NOMO-1 treated with dmso at 0.1 percent for 144 hours (cell line): ENCODE measurements at regions not wholly inside any gene's neighbourhood (a gene's known extent, or its start where the extent isn't known, plus 50 kb on each side); places are given as distances from the start of the nearest gene placed in this dataset.
"Not testable (repeated sequence)": the region's sequence is repeated elsewhere in the genome, so short reads cannot be mapped to it uniquely, and the experiment has no call there.

Experiments
- DNase-seq: peaks from one replicate; lab custom pipeline; 2025; ENCODE audit not compliant: unreplicated experiment; lab: John Stamatoyannopoulos, UW

- DNase-seq = no peak
These were observed 620.4 kb downstream of the RWDD3 start for GRCh38 chr1:95854457-95854856.

GRCh38 chr1:95863086-95863485 is 629.1 kb downstream of the RWDD3 start:
- DNase-seq = no peak

- DNase-seq = no peak
These were observed 631.8 kb downstream of the RWDD3 start for GRCh38 chr1:95865769-95866168.

GRCh38 chr1:95876276-95876675 is 642.3 kb downstream of the RWDD3 start:
- no peak for DNase-seq

- no peak for DNase-seq
These were observed 645.6 kb downstream of the RWDD3 start for GRCh38 chr1:95879498-95880050.

GRCh38 chr1:95888941-95889390 is 655.0 kb downstream of the RWDD3 start:
- DNase-seq = no peak

GRCh38 chr1:95889400-95889799 is 655.4 kb downstream of the RWDD3 start:
- no peak for DNase-seq

GRCh38 chr1:95893921-95894320 is 659.9 kb downstream of the RWDD3 start:
- no peak for DNase-seq

- DNase-seq = no peak
These were observed 669.0 kb downstream of the RWDD3 start for GRCh38 chr1:95903060-95903459.

- DNase-seq = no peak
These were observed 671.9 kb downstream of the RWDD3 start for GRCh38 chr1:95905818-95906395.

GRCh38 chr1:95911739-95912138 is 677.7 kb downstream of the RWDD3 start:
- DNase-seq = not testable (repeated sequence)

GRCh38 chr1:95916616-95917015 is 682.6 kb downstream of the RWDD3 start:
- DNase-seq = no peak

- DNase-seq = no peak
These were observed 690.7 kb downstream of the RWDD3 start for GRCh38 chr1:95924684-95925083.

GRCh38 chr1:95926331-95926730 is 692.3 kb downstream of the RWDD3 start:
- DNase-seq = no peak

GRCh38 chr1:95927061-95927460 is 693.1 kb downstream of the RWDD3 start:
- DNase-seq = no peak

- DNase-seq = no peak
These were observed 701.7 kb downstream of the RWDD3 start for GRCh38 chr1:95935719-95936118.

- DNase-seq = no peak
These were observed 707.2 kb downstream of the RWDD3 start for GRCh38 chr1:95941121-95941798.

GRCh38 chr1:95948023-95948422 is 714.0 kb downstream of the RWDD3 start:
- DNase-seq = no peak

- DNase-seq = no peak
These were observed 717.5 kb downstream of the RWDD3 start for GRCh38 chr1:95951371-95952102.

GRCh38 chr1:95953015-95953414 is 719.0 kb downstream of the RWDD3 start:
- no peak for DNase-seq

- no peak for DNase-seq
These were observed 720.6 kb downstream of the RWDD3 start for GRCh38 chr1:95954585-95954984.

GRCh38 chr1:95956215-95956614 is 722.2 kb downstream of the RWDD3 start:
- DNase-seq = no peak
